ENCODE measurements at regions not wholly inside any gene's neighbourhood (a gene's known extent, or its start where the extent isn't known, plus 50 kb on each side); places are given as distances from the start of the nearest gene placed in this dataset.
A peak's percentile ranks its signal among the peaks of the same experiment; 100 is the strongest.
"Not testable (repeated sequence)": the region's sequence is repeated elsewhere in the genome, so short reads cannot be mapped to it uniquely, and the experiment has no call there.

DNA sequence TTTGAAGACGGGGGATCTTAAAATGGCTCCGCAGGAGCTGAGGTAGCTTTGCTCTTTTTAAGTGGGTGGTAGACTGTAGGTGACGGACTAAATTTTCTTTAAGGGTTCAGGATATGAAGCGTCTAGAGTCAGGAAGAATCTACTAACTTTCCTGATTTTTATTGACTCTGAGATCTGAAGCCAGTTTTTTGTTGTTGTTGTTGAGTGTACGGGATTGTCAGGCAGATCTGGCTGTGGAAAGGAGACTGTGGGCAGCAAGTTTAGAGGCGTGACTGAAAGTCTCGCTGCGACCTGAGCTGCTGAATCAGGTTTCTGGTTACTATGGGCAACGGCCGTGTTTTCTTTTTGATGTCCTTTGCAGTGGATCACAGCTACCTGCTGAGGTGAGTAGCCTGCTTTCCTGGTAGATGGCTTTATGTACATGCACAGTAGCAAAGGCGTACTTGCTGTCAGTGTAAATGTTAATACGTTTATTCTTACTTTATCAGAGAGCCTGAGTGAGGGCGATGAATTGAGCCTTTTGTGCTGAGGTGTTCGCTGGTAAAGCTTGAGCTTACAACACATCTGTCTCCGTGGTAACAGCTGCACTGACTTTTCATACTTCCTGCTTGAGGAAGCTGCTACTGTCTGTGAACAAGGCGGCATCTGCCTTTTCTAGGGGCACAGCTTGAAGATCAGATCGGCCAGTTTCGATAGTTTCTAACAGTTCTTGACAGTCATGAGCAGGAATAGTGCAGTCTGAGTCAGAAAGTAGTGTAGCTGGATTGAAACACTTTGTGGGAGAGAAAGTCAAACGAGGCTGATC is 193.7 kb downstream of the OTOP1 start:
- peaks cover 21% of the 10 kb centered on the region for H3K27me3 Mint-ChIP-seq (ENCODE audit: insufficient read depth, unreplicated experiment)
- BruUV-seq (replicated peaks); POLR2A ChIA-PET; CTCF ChIA-PET; H3K27ac Mint-ChIP-seq (ENCODE audit: low read depth, unreplicated experiment); H3K4me3 Mint-ChIP-seq (ENCODE audit: unreplicated experiment); DNase-seq (ENCODE audit: unreplicated experiment); H3K4me1 Mint-ChIP-seq (ENCODE audit: insufficient read depth, unreplicated experiment); H3K36me3 Mint-ChIP-seq (ENCODE audit: insufficient read depth, unreplicated experiment); intact Hi-C loops (cut with micrococcal nuclease); H3K9me3 Mint-ChIP-seq (ENCODE audit: unreplicated experiment): not testable (repeated sequence)

DNA sequence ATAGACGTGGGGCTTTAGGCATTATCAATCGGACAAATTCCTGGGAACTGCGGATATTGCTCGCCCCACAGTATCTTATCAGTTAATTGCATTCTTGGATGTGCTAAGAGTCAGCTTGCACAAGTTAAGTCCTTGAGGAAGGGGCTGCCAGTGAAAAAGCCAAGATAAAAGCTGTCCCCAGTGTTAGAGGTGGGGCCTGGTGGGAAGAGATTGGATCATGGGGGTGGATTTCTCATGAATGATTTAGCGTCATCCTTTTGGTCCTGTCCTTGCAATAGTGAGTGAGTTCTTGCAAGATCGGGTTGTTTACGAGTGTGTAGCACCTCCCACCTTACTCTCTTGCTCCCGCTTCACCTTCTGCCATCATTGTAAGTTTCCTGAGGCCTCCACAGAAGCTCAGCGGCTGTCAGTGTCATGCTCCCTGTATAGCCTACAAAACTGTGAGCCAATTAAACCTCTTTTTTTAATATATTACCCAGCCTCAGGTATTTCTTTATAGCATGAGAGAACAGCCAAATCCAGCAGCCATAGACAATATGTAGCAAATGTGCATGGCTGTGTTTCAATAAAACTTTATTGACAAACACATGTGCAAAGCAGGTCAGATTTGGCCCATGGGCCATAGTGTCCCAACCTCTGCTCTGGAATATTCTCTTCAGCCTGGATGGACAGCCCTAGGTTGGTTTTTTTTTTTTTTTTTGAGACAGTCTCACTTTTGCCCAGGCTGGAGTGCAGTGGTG is 189.2 kb downstream of the OTOP1 start:
- H3K36me3 Mint-ChIP-seq (ENCODE audit: insufficient read depth, unreplicated experiment); BruUV-seq (replicated peaks); H3K9me3 Mint-ChIP-seq (ENCODE audit: unreplicated experiment); intact Hi-C loops (cut with micrococcal nuclease); H3K27ac Mint-ChIP-seq (ENCODE audit: low read depth, unreplicated experiment); H3K4me1 Mint-ChIP-seq (ENCODE audit: insufficient read depth, unreplicated experiment); POLR2A ChIA-PET; H3K4me3 Mint-ChIP-seq (ENCODE audit: unreplicated experiment); CTCF ChIA-PET; DNase-seq (ENCODE audit: unreplicated experiment): not testable (repeated sequence)
- peaks cover 31% of the 10 kb centered on the region for H3K27me3 Mint-ChIP-seq (ENCODE audit: insufficient read depth, unreplicated experiment)

DNA sequence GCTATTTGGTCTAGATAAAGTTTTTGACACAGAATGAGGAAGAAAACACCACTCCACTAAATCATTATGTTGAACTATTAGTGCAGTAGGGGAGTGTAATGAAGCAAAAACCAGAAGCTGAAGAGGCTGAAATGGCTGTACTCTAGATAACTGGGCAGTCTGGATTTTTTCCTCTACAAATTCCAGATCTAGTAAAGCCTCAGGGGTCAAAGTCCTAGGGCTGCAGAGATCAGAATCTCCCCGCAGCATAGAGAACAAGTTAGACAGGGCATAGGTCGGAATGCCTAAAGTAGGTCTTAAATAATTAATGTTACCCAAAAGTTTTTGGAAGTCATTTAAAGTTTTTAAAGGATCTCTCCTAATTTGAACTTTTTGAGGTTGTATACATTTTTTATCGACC is 180.9 kb downstream of the OTOP1 start:
- CTCF ChIA-PET; H3K36me3 Mint-ChIP-seq (ENCODE audit: insufficient read depth, unreplicated experiment); H3K27ac Mint-ChIP-seq (ENCODE audit: low read depth, unreplicated experiment); BruUV-seq (replicated peaks); POLR2A ChIA-PET; H3K4me3 Mint-ChIP-seq (ENCODE audit: unreplicated experiment); DNase-seq (ENCODE audit: unreplicated experiment); H3K9me3 Mint-ChIP-seq (ENCODE audit: unreplicated experiment); H3K4me1 Mint-ChIP-seq (ENCODE audit: insufficient read depth, unreplicated experiment); intact Hi-C loops (cut with micrococcal nuclease): not testable (repeated sequence)
- H3K27me3 Mint-ChIP-seq (ENCODE audit: insufficient read depth, unreplicated experiment) = peaks cover 34% of the 10 kb centered on the region

DNA sequence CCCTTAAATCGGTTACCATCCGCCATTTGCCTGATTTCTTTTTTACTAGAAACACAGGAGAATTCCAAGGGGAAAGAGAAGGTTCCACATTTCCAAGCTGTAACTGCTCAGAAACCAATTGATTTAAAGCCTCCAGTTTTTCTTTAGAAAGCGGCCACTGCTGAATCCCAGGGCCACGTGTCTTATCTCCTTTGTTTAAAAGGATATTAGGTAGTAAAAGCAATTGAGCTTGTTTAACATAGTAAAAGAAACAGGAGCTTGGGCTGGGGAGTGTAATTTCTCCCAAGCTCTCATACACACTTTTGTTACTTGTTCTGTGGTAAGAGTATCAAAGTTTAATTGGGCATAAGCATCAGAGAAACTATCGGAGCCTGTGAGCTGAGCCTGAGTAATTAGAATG is 180.0 kb downstream of the OTOP1 start:
- H3K27ac Mint-ChIP-seq (ENCODE audit: low read depth, unreplicated experiment); H3K4me3 Mint-ChIP-seq (ENCODE audit: unreplicated experiment); H3K9me3 Mint-ChIP-seq (ENCODE audit: unreplicated experiment); CTCF ChIA-PET; H3K4me1 Mint-ChIP-seq (ENCODE audit: insufficient read depth, unreplicated experiment); POLR2A ChIA-PET; BruUV-seq (replicated peaks); H3K36me3 Mint-ChIP-seq (ENCODE audit: insufficient read depth, unreplicated experiment); intact Hi-C loops (cut with micrococcal nuclease); DNase-seq (ENCODE audit: unreplicated experiment): not testable (repeated sequence)
- peaks cover 34% of the 10 kb centered on the region for H3K27me3 Mint-ChIP-seq (ENCODE audit: insufficient read depth, unreplicated experiment)

DNA sequence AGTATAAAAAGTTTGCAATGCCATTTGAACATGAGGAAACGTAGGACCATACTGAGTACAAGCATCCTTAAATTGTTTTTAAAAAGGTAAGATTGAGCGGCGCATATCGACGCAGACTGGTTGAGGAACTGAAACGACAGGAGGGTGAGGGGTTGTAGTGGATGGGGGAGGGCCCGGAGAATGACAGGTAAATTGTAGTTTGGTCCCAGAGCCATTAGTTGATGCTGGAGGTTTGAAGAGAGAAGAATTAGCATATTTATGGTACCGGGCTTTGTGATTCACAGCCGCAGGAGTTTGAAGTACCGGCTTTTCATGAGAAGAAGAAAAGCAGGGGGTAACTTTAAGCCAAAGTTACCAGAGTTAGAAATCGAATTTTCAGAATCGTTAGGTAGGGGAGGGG is 179.5 kb downstream of the OTOP1 start:
- POLR2A ChIA-PET; H3K27ac Mint-ChIP-seq (ENCODE audit: low read depth, unreplicated experiment); H3K4me3 Mint-ChIP-seq (ENCODE audit: unreplicated experiment): not testable (repeated sequence)

DNA sequence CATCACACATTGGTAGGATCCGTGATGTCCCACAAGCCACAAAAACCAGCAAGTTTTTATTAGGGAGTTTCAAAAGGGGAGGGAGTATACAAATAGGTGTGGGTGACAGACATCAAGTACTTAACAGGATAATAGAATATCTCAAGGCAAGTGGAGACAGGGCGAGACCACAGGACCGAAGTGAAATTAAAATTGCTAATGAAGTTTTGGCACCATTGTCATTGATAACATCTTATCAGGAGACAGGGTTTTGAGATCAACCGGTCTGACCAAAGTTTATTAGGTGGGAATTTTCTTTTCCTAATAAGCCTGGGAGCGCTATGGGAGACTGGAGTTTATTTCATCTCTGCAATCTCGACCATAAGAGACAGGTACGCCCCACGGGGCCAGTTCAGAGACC is 178.5 kb downstream of the OTOP1 start:
- DNase-seq (ENCODE audit: unreplicated experiment); intact Hi-C loops (cut with micrococcal nuclease); H3K4me3 Mint-ChIP-seq (ENCODE audit: unreplicated experiment); CTCF ChIA-PET; H3K9me3 Mint-ChIP-seq (ENCODE audit: unreplicated experiment); H3K27ac Mint-ChIP-seq (ENCODE audit: low read depth, unreplicated experiment); H3K36me3 Mint-ChIP-seq (ENCODE audit: insufficient read depth, unreplicated experiment); H3K4me1 Mint-ChIP-seq (ENCODE audit: insufficient read depth, unreplicated experiment); BruUV-seq (replicated peaks); POLR2A ChIA-PET: not testable (repeated sequence)
- peaks cover 34% of the 10 kb centered on the region for H3K27me3 Mint-ChIP-seq (ENCODE audit: insufficient read depth, unreplicated experiment)

More for the DNA sequence above, 179.5 kb downstream of the OTOP1 start:
- H3K9me3 Mint-ChIP-seq (ENCODE audit: unreplicated experiment); BruUV-seq (replicated peaks); H3K36me3 Mint-ChIP-seq (ENCODE audit: insufficient read depth, unreplicated experiment); H3K4me1 Mint-ChIP-seq (ENCODE audit: insufficient read depth, unreplicated experiment); CTCF ChIA-PET; intact Hi-C loops (cut with micrococcal nuclease); DNase-seq (ENCODE audit: unreplicated experiment): not testable (repeated sequence)
- peaks cover 34% of the 10 kb centered on the region for H3K27me3 Mint-ChIP-seq (ENCODE audit: insufficient read depth, unreplicated experiment)

DNA sequence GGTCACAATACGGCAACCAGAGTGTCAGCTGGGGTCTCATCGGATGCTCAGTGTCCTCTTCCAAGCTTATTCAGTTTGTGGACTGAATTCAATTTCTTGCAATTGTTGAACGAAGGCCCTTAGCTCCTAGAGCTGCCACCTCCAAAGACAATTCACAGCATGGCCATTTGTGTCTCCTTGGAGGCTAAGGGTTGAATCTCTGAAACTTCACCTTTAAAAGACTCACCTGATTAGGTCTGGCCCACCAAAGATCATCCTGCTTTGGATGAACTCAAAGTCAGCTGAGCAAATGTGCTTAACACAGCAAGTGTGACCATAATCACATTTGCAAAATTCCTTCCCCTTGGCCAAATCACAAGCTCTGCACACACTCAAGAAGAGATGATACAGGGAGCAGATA is 175.9 kb downstream of the OTOP1 start:
- H3K4me1 Mint-ChIP-seq (ENCODE audit: insufficient read depth, unreplicated experiment); intact Hi-C loops (cut with micrococcal nuclease); H3K4me3 Mint-ChIP-seq (ENCODE audit: unreplicated experiment); DNase-seq (ENCODE audit: unreplicated experiment); BruUV-seq (replicated peaks); POLR2A ChIA-PET; H3K27ac Mint-ChIP-seq (ENCODE audit: low read depth, unreplicated experiment); H3K9me3 Mint-ChIP-seq (ENCODE audit: unreplicated experiment); H3K36me3 Mint-ChIP-seq (ENCODE audit: insufficient read depth, unreplicated experiment): not testable (repeated sequence)
- H3K27me3 Mint-ChIP-seq (ENCODE audit: insufficient read depth, unreplicated experiment) = peaks cover 21% of the 10 kb centered on the region
- CTCF ChIA-PET = interaction anchor here (0.6 kb wide), 1 partner anchor 186 kb away, joined by 3 read pairs; no protein-coding TSS in a partner anchor

DNA sequence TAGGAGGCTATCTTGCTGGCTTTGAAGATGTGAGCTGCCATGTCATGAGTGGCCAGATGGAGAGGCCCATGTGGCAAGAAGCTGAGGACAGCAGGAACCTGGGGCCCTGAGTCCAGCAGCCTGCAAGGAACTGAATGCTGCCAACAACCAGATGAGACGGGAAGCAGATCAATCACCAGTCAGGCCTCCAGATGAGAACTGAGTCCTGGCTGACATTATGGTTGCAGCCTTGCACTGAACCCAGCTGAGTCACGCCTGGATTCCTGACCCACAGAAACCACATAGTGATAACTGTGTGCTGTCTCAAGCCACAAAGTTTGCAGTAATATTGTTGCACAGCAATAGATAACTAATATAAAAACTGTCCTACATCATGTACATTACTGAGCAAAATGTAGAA is 173.8 kb downstream of the OTOP1 start:
- intact Hi-C loops (cut with micrococcal nuclease); H3K4me3 Mint-ChIP-seq (ENCODE audit: unreplicated experiment); DNase-seq (ENCODE audit: unreplicated experiment); BruUV-seq (replicated peaks); H3K27ac Mint-ChIP-seq (ENCODE audit: low read depth, unreplicated experiment); H3K27me3 Mint-ChIP-seq (ENCODE audit: insufficient read depth, unreplicated experiment); CTCF ChIA-PET; H3K36me3 Mint-ChIP-seq (ENCODE audit: insufficient read depth, unreplicated experiment); H3K9me3 Mint-ChIP-seq (ENCODE audit: unreplicated experiment); H3K4me1 Mint-ChIP-seq (ENCODE audit: insufficient read depth, unreplicated experiment); POLR2A ChIA-PET: not testable (repeated sequence)

DNA sequence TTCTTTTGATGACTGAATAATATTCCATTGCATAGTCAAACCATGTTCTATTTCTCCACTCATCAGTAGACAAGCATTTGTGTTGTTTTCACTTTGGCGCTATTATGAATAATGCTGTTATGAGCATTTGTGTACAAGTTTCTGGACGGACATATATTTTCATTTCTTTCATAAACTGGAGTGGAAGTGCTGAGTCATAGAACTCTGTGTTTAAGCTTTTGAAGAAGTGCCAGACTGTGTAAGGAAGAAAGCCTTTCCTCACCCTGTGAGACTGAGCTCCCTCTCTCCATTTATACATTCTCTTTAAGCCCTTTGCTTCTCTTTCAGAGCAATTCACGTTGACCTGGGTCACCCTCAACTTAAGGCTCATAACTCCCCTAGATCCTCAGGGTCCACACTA is 169.5 kb downstream of the OTOP1 start:
- POLR2A ChIA-PET; H3K4me3 Mint-ChIP-seq (ENCODE audit: unreplicated experiment); H3K27me3 Mint-ChIP-seq (ENCODE audit: insufficient read depth, unreplicated experiment); BruUV-seq (replicated peaks); H3K4me1 Mint-ChIP-seq (ENCODE audit: insufficient read depth, unreplicated experiment); CTCF ChIA-PET; intact Hi-C loops (cut with micrococcal nuclease); H3K27ac Mint-ChIP-seq (ENCODE audit: low read depth, unreplicated experiment); H3K9me3 Mint-ChIP-seq (ENCODE audit: unreplicated experiment); H3K36me3 Mint-ChIP-seq (ENCODE audit: insufficient read depth, unreplicated experiment): not testable (repeated sequence)
- peak; percentile 18 for DNase-seq (ENCODE audit: unreplicated experiment)
